BLaER1 treated with 17β-estradiol and CSF1 and Interleukin-3, amounts not matched to agents 10 nM and 100 nM (cell line): ENCODE measurements at regions not wholly inside any gene's neighbourhood (a gene's known extent, or its start where the extent isn't known, plus 50 kb on each side); places are given as distances from the start of the nearest gene placed in this dataset.
A peak's percentile ranks its signal among the peaks of the same experiment; 100 is the strongest.

Source experiments
- H3K27ac ChIP-seq, 11 experiments: shearing (Covaris generic); formaldehyde crosslinking; 2 replicates each; pipeline ENCODE4 v1.8.1; 2022
- H3K27me3 ChIP-seq, 11 experiments: shearing (Covaris generic); formaldehyde crosslinking; 2 replicates each; pipeline ENCODE4 v1.8.1; 2022
- H3K36me3 ChIP-seq, 11 experiments: shearing (Covaris generic); formaldehyde crosslinking; 2 replicates each; pipeline ENCODE4 v1.8.1; 2022
- H3K4me1 ChIP-seq, 10 experiments: shearing (Covaris generic); formaldehyde crosslinking; 2 replicates each; pipeline ENCODE4 v1.8.1; 2022
- H3K4me2 ChIP-seq, 11 experiments: shearing (Covaris generic); formaldehyde crosslinking; 2 replicates each; pipeline ENCODE4 v1.8.1; 2022
- H3K4me3 ChIP-seq, 10 experiments: shearing (Covaris generic); formaldehyde crosslinking; 2 replicates each; pipeline ENCODE4 v1.8.1; 2022
- H3K9ac ChIP-seq, 11 experiments: shearing (Covaris generic); formaldehyde crosslinking; 2 replicates each; pipeline ENCODE4 v1.8.1; 2022
- H3K9me3 ChIP-seq, 11 experiments: shearing (Covaris generic); formaldehyde crosslinking; replicated peaks in 1 of 11; 2 replicates each; pipeline ENCODE4 v1.8.1; 2022
- H4K20me1 ChIP-seq, 11 experiments: shearing (Covaris generic); formaldehyde crosslinking; 2 replicates each; pipeline ENCODE4 v1.8.1; 2022
- Cebpa-rat ChIP-seq, 11 experiments: shearing (Covaris generic); IDR thresholded peaks; 2 replicates each; pipeline ENCODE4 v1.8.1; 2022

GRCh38 chr15:62730825-62731224 is 311.7 kb upstream of the TPM1 start:
- Histone ChIP-seq H3K36me3 (peaks cover 0 to 20% (median 0%) of the 10 kb centered on the region in 11 experiments; a peak in 2 of 22 replicates), H3K4me1 (peaks cover 10 to 28% (median 20%) of the 10 kb centered on the region in 10 experiments; a peak in 19 of 20 replicates), H3K9ac (no peak overlapping the region), H3K4me3 (no peak overlapping the region), H3K9me3 (peaks cover 12 to 19% (median 15%) of the 10 kb centered on the region in 11 experiments; a peak in 18 of 22 replicates), H4K20me1 (no peaks in the 10 kb centered on the region), H3K27me3 (no peaks in the 10 kb centered on the region), H3K27ac (no peak overlapping the region), H3K4me2 (no peak overlapping the region)
- TF ChIP-seq Cebpa-rat (IDR thresholded peaks at IDR 0.05), result no peak

GRCh38 chr15:62732078-62732477 is 310.5 kb upstream of the TPM1 start:
- Histone ChIP-seq H3K27me3 (no peaks in the 10 kb centered on the region), H3K9me3 (peaks cover 12 to 19% (median 15%) of the 10 kb centered on the region in 11 experiments; a peak in 18 of 22 replicates), H4K20me1 (no peaks in the 10 kb centered on the region), H3K4me1 (peaks cover 8 to 21% (median 13%) of the 10 kb centered on the region in 10 experiments; a peak in 16 of 20 replicates), H3K27ac (no peak overlapping the region), H3K4me3 (no peak overlapping the region), H3K36me3 (peaks cover 0 to 20% (median 0%) of the 10 kb centered on the region in 11 experiments; a peak in 3 of 22 replicates), H3K9ac (no peak overlapping the region), H3K4me2 (no peak overlapping the region)
- TF ChIP-seq Cebpa-rat (IDR thresholded peaks at IDR 0.05), result peak in 3 of 11 experiments; percentile 31 to 34 (median 32); a peak in 1 of 22 replicates

GRCh38 chr15:62734706-62735105 is 307.8 kb upstream of the TPM1 start:
- Histone ChIP-seq H3K4me3 (no peak overlapping the region), H4K20me1 (no peaks in the 10 kb centered on the region)

GRCh38 chr15:62736756-62737155 is 305.8 kb upstream of the TPM1 start:
- H3K9me3 ChIP-seq, result peaks cover 0 to 3% (median 0%) of the 10 kb centered on the region in 11 experiments; a peak in 1 of 22 replicates
- no peak overlapping the region for H3K9ac ChIP-seq
- no peak overlapping the region for H3K4me2 ChIP-seq
- no peaks in the 10 kb centered on the region for H4K20me1 ChIP-seq
- H3K27me3 ChIP-seq, result no peaks in the 10 kb centered on the region
- no peak overlapping the region for H3K27ac ChIP-seq
- no peak for TF ChIP-seq Cebpa-rat (IDR thresholded peaks at IDR 0.05)
- no peak overlapping the region for H3K4me3 ChIP-seq
- H3K36me3 ChIP-seq, result peaks cover 0 to 23% (median 0%) of the 10 kb centered on the region in 11 experiments; a peak in 2 of 22 replicates
- no peaks in the 10 kb centered on the region for H3K4me1 ChIP-seq

More at GRCh38 chr15:62734706-62735105, 307.8 kb upstream of the TPM1 start:
- peaks cover 0 to 3% (median 0%) of the 10 kb centered on the region in 10 experiments; a peak in 1 of 20 replicates for H3K4me1 ChIP-seq
- peaks cover 12 to 19% (median 15%) of the 10 kb centered on the region in 11 experiments; a peak in 18 of 22 replicates for H3K9me3 ChIP-seq
- no peak overlapping the region for H3K4me2 ChIP-seq
- H3K36me3 ChIP-seq, result peaks cover 0 to 27% (median 0%) of the 10 kb centered on the region in 11 experiments; a peak in 3 of 22 replicates
- H3K27me3 ChIP-seq, result no peaks in the 10 kb centered on the region
- TF ChIP-seq Cebpa-rat (IDR thresholded peaks at IDR 0.05), result no peak
- no peak overlapping the region for H3K27ac ChIP-seq
- H3K9ac ChIP-seq, result no peak overlapping the region

- H3K4me3 ChIP-seq, result no peak overlapping the region
- no peak overlapping the region for H3K4me2 ChIP-seq
- no peaks in the 10 kb centered on the region for H3K27me3 ChIP-seq
- no peaks in the 10 kb centered on the region for H4K20me1 ChIP-seq
- no peak overlapping the region for H3K27ac ChIP-seq
- no peak overlapping the region for H3K9ac ChIP-seq
- H3K4me1 ChIP-seq, result no peaks in the 10 kb centered on the region
- no peaks in the 10 kb centered on the region for H3K9me3 ChIP-seq
- peaks cover 0 to 23% (median 0%) of the 10 kb centered on the region in 11 experiments; a peak in 2 of 22 replicates for H3K36me3 ChIP-seq
- TF ChIP-seq Cebpa-rat (IDR thresholded peaks at IDR 0.05), result no peak
These were observed 305.0 kb upstream of the TPM1 start for GRCh38 chr15:62737551-62737950.

GRCh38 chr15:62739082-62739481 is 303.5 kb upstream of the TPM1 start:
- peaks cover 0 to 23% (median 0%) of the 10 kb centered on the region in 11 experiments; a peak in 2 of 22 replicates for H3K36me3 ChIP-seq
- H3K27ac ChIP-seq, result no peak overlapping the region
- H3K4me1 ChIP-seq, result no peaks in the 10 kb centered on the region
- H3K9ac ChIP-seq, result no peak overlapping the region
- no peak for TF ChIP-seq Cebpa-rat (IDR thresholded peaks at IDR 0.05)
- no peaks in the 10 kb centered on the region for H3K9me3 ChIP-seq
- no peak overlapping the region for H3K4me3 ChIP-seq
- H4K20me1 ChIP-seq, result 0 out of 22 replicates have a peak, but pooled peaks cover 0 to 4% (median 0%) of the 10 kb centered on the region in 11 experiments
- no peaks in the 10 kb centered on the region for H3K27me3 ChIP-seq
- no peak overlapping the region for H3K4me2 ChIP-seq

- H3K27ac ChIP-seq, result no peak overlapping the region
These were observed 303.0 kb upstream of the TPM1 start for GRCh38 chr15:62739507-62739906.

GRCh38 chr15:62740141-62741004 is 302.2 kb upstream of the TPM1 start:
- Histone ChIP-seq H3K36me3 (peaks cover 0 to 23% (median 0%) of the 10 kb centered on the region in 11 experiments; a peak in 2 of 22 replicates), H3K4me2 (no peak overlapping the region), H4K20me1 (0 out of 22 replicates have a peak, but pooled peaks cover 0 to 4% (median 0%) of the 10 kb centered on the region in 11 experiments), H3K27me3 (no peaks in the 10 kb centered on the region), H3K4me1 (no peaks in the 10 kb centered on the region), H3K9ac (no peak overlapping the region), H3K27ac (no peak overlapping the region), H3K4me3 (no peak overlapping the region), H3K9me3 (no peaks in the 10 kb centered on the region)
- no peak for TF ChIP-seq Cebpa-rat (IDR thresholded peaks at IDR 0.05)

More at GRCh38 chr15:62739507-62739906, 303.0 kb upstream of the TPM1 start:
- no peaks in the 10 kb centered on the region for H3K9me3 ChIP-seq
- no peak overlapping the region for H3K4me3 ChIP-seq
- no peak for TF ChIP-seq Cebpa-rat (IDR thresholded peaks at IDR 0.05)
- no peaks in the 10 kb centered on the region for H3K27me3 ChIP-seq
- H3K36me3 ChIP-seq, result peaks cover 0 to 23% (median 0%) of the 10 kb centered on the region in 11 experiments; a peak in 2 of 22 replicates
- no peak overlapping the region for H3K4me2 ChIP-seq
- H3K4me1 ChIP-seq, result no peaks in the 10 kb centered on the region
- H3K9ac ChIP-seq, result no peak overlapping the region
- H4K20me1 ChIP-seq, result 0 out of 22 replicates have a peak, but pooled peaks cover 0 to 4% (median 0%) of the 10 kb centered on the region in 11 experiments

GRCh38 chr15:62741106-62741505 is 301.4 kb upstream of the TPM1 start:
- no peak overlapping the region for H3K27ac ChIP-seq
- H3K4me1 ChIP-seq, result no peaks in the 10 kb centered on the region
- 0 out of 22 replicates have a peak, but pooled peaks cover 0 to 4% (median 0%) of the 10 kb centered on the region in 11 experiments for H4K20me1 ChIP-seq
- H3K27me3 ChIP-seq, result no peaks in the 10 kb centered on the region
- H3K9me3 ChIP-seq, result no peaks in the 10 kb centered on the region
- no peak overlapping the region for H3K4me3 ChIP-seq
- no peak for TF ChIP-seq Cebpa-rat (IDR thresholded peaks at IDR 0.05)
- no peak overlapping the region for H3K9ac ChIP-seq
- H3K36me3 ChIP-seq, result peaks cover 0 to 23% (median 0%) of the 10 kb centered on the region in 11 experiments; a peak in 2 of 22 replicates
- no peak overlapping the region for H3K4me2 ChIP-seq
